Trophoblast cell (in vitro differentiated cells and primary cell): ENCODE measurements at regions not wholly inside any gene's neighbourhood (a gene's known extent, or its start where the extent isn't known, plus 50 kb on each side); places are given as distances from the start of the nearest gene placed in this dataset.
"Not testable (repeated sequence)": the region's sequence is repeated elsewhere in the genome, so short reads cannot be mapped to it uniquely, and the experiment has no call there.

Source experiments
- DNase-seq, 2 donors: peaks; one replicate each; pipeline ENCODE4 v3.0.0-alpha.2; 2016
- H2AFZ ChIP-seq: 2 replicates; pipeline ENCODE4 v1.6.1; 2013; ENCODE audit warnings: low read length, moderate library complexity, mild to moderate bottlenecking; ENCODE audit not compliant: insufficient read depth, poor library complexity
- H2AK5ac ChIP-seq: 2 replicates; pipeline ENCODE4 v1.6.1; 2013; ENCODE audit warnings: mild to moderate bottlenecking, low read length
- H2BK120ac ChIP-seq: 2 replicates; pipeline ENCODE4 v1.6.1; 2013; ENCODE audit warnings: low read length, mild to moderate bottlenecking, moderate library complexity; ENCODE audit not compliant: insufficient read depth, poor library complexity
- H2BK12ac ChIP-seq: 2 replicates; pipeline ENCODE4 v1.6.1; 2013; ENCODE audit warnings: mild to moderate bottlenecking, low read length, moderate library complexity
- H2BK5ac ChIP-seq: 2 replicates; pipeline ENCODE4 v1.6.1; 2013; ENCODE audit warnings: low read length, low read depth, moderate library complexity, mild to moderate bottlenecking; ENCODE audit not compliant: poor library complexity
- H3K14ac ChIP-seq: 2 replicates; pipeline ENCODE4 v1.6.1; 2013; ENCODE audit warnings: mild to moderate bottlenecking, low read length
- H3K18ac ChIP-seq: 2 replicates; pipeline ENCODE4 v1.6.1; 2013; ENCODE audit warnings: mild to moderate bottlenecking, low read length
- H3K23ac ChIP-seq: 2 replicates; pipeline ENCODE4 v1.6.1; 2013; ENCODE audit warnings: low read length
- H3K27ac ChIP-seq: 2 replicates; pipeline ENCODE4 v1.5.1; 2013; ENCODE audit warnings: low read depth, mild to moderate bottlenecking, inconsistent platforms, low read length, moderate library complexity
- H3K27me3 ChIP-seq: 2 replicates; pipeline ENCODE4 v1.6.1; 2013; ENCODE audit warnings: inconsistent platforms, mild to moderate bottlenecking, low read length, moderate library complexity; ENCODE audit not compliant: insufficient read depth
- H3K36me3 ChIP-seq, 2 experiments: 1 replicate in 1 of 2; 2 replicates in 1 of 2; pipeline ENCODE4 v1.6.1; 2013; ENCODE audit warnings: low read length in 2 of 2, mild to moderate bottlenecking in 2 of 2, moderate library complexity in 1 of 2; ENCODE audit not compliant: insufficient read depth in 2 of 2, control insufficient read depth in 1 of 2
- H3K4ac ChIP-seq: 2 replicates; pipeline ENCODE4 v1.6.1; 2013; ENCODE audit warnings: low read depth, mild to moderate bottlenecking, low read length, moderate library complexity
- H3K4me1 ChIP-seq, 2 experiments: 1 replicate in 1 of 2; 2 replicates in 1 of 2; pipeline ENCODE4 v1.6.1; 2013; ENCODE audit warnings: low read length in 2 of 2, mild to moderate bottlenecking in 2 of 2, moderate library complexity in 1 of 2; ENCODE audit not compliant: insufficient read depth in 2 of 2, control insufficient read depth in 1 of 2
- H3K4me2 ChIP-seq: 2 replicates; pipeline ENCODE4 v1.6.1; 2013; ENCODE audit warnings: inconsistent platforms, mild to moderate bottlenecking, low read length, moderate library complexity
- H3K4me3 ChIP-seq: 2 replicates; pipeline ENCODE4 v1.5.1; 2013; ENCODE audit warnings: mild to moderate bottlenecking, low read depth, low read length, inconsistent platforms
- H3K79me1 ChIP-seq: one replicate; pipeline ENCODE4 v1.6.1; 2013; ENCODE audit warnings: low read length
- H3K79me2 ChIP-seq: 2 replicates; pipeline ENCODE4 v1.6.1; 2013; ENCODE audit warnings: low read length, mild to moderate bottlenecking; ENCODE audit not compliant: control insufficient read depth, insufficient read depth, poor library complexity
- H3K9ac ChIP-seq: 2 replicates; pipeline ENCODE4 v1.6.1; 2013; ENCODE audit warnings: mild to moderate bottlenecking, low read length
- H3K9me3 ChIP-seq: 2 replicates; pipeline ENCODE4 v1.6.1; 2013; ENCODE audit warnings: low read depth, mild to moderate bottlenecking, control low read depth, inconsistent platforms, low read length; ENCODE audit not compliant: insufficient read depth
- H4K12ac ChIP-seq: 2 replicates; pipeline ENCODE4 v1.6.1; 2013; ENCODE audit warnings: low read depth, mild to moderate bottlenecking, low read length, moderate library complexity
- H4K8ac ChIP-seq: 2 replicates; pipeline ENCODE4 v1.6.1; 2013; ENCODE audit warnings: low read depth, mild to moderate bottlenecking, low read length, moderate library complexity
- H4K91ac ChIP-seq: one replicate; pipeline ENCODE4 v1.6.1; 2013; ENCODE audit warnings: low read depth, mild to moderate bottlenecking, low read length, moderate library complexity
- WGBS: extraction: QIAGEN DNeasy Blood & Tissue Kit; methylation state at CpG from one replicate; pipeline ENCODE4 v1.1.7; 2013; ENCODE audit warnings: missing lambda C conversion rate; ENCODE audit not compliant: insufficient read length, insufficient coverage; ENCODE audit errors: extremely low coverage; 5-methylcytosine and 5-hydroxymethylcytosine counted together

DNA sequence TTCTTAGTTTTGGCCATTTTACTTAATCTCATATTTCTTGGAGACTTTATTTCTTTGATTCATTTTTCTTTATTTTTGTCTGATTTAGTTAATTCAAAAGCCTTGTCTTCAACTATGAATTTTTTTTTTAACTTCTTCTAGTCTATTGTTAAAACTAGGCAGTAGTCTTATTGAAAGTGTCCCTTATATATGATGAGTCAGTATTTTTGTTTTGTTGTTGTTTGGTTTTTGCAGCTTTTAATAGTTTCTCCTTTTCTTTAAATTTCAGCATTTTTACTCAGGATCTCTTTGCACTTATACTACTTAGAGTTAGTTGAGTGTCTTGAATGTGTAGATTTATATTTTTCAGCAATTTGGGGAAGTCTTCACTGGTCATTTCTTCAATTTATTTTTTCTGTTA is 758.5 kb upstream of the CDH8 start:
- DNase-seq, result no peak
- no peak overlapping the region for H2BK120ac ChIP-seq
- no peaks in the 10 kb centered on the region for H3K27me3 ChIP-seq
- no peaks in the 10 kb centered on the region for H3K79me1 ChIP-seq
- H3K14ac ChIP-seq, result no peak overlapping the region
- no peak overlapping the region for H2BK12ac ChIP-seq
- no peak overlapping the region for H2AFZ ChIP-seq
- no peak overlapping the region for H3K18ac ChIP-seq
- no peak overlapping the region for H4K91ac ChIP-seq
- H3K4ac ChIP-seq, result no peak overlapping the region
- H3K9me3 ChIP-seq, result no peaks in the 10 kb centered on the region
- no peak overlapping the region for H3K4me3 ChIP-seq
- no peak overlapping the region for H3K4me2 ChIP-seq
- H3K4me1 ChIP-seq, result no peaks in the 10 kb centered on the region
- H3K36me3 ChIP-seq, result no peaks in the 10 kb centered on the region
- H2BK5ac ChIP-seq, result no peak overlapping the region
- no peak overlapping the region for H4K8ac ChIP-seq
- H3K23ac ChIP-seq, result no peak overlapping the region
- no peak overlapping the region for H2AK5ac ChIP-seq
- H4K12ac ChIP-seq, result no peak overlapping the region
- H3K27ac ChIP-seq, result no peak overlapping the region
- no peaks in the 10 kb centered on the region for H3K79me2 ChIP-seq
- no peak overlapping the region for H3K9ac ChIP-seq

DNA sequence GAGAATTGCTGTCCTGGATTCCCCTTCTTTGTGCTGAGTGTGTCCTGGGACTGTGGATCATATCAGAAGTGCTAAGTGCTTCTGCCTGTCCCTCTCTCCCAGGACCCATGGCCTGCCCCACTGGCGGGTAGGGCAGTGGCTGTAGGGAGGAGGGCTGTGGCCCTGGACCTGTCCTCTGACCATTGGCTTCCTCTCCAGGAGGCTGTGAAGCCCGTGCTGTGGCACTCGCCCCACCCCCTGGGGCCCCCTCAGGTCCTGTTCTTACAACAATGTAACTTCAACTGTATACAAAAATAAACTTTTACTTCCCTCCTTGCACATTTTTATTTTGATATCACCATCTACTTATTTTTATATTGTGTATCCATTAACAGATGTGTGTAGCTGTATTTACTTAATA is 743.8 kb upstream of the CDH8 start:
- H2BK12ac ChIP-seq, H3K9me3 ChIP-seq, H4K8ac ChIP-seq, H2BK5ac ChIP-seq, H3K27ac ChIP-seq, H3K36me3 ChIP-seq, H4K91ac ChIP-seq, H3K79me2 ChIP-seq, H2AFZ ChIP-seq, H3K18ac ChIP-seq, H2AK5ac ChIP-seq, H3K14ac ChIP-seq, H3K9ac ChIP-seq, H3K4me1 ChIP-seq, H2BK120ac ChIP-seq, H4K12ac ChIP-seq, H3K79me1 ChIP-seq, H3K27me3 ChIP-seq, H3K4me3 ChIP-seq, DNase-seq, H3K4ac ChIP-seq, H3K4me2 ChIP-seq, H3K23ac ChIP-seq: not testable (repeated sequence)
- no CpG with 5 or more reads among the region's 3 CpGs for WGBS

DNA sequence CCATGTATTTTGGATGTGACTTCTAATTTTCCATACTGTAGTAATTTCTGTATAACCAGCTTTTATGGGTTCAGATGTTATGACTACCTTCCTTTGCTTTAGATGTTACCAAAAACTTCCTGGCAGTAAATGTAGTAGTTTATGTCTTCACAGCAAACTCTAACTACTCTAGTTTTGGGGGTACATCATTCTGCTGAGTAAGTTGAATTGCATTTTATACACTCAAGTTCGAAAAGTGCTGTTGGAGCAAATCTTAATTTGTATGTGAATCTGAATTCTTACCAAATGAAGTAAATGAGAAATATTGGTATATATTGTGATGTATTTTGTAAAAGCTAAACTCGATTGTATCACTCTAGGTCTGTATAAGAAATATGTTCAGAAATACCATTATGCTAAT is 728.3 kb upstream of the CDH8 start:
- Histone ChIP-seq H3K4me2 (no peak overlapping the region), H3K4ac (no peak overlapping the region), H3K36me3 (no peaks in the 10 kb centered on the region), H3K4me3 (no peak overlapping the region), H3K14ac (no peak overlapping the region), H2BK120ac (no peak overlapping the region), H3K9me3 (no peaks in the 10 kb centered on the region), H3K4me1 (no peaks in the 10 kb centered on the region), H2AK5ac (no peak overlapping the region), H4K8ac (no peak overlapping the region), H3K27ac (no peak overlapping the region), H2AFZ (no peak overlapping the region), H3K79me1 (no peaks in the 10 kb centered on the region), H3K27me3 (no peaks in the 10 kb centered on the region), H4K91ac (no peak overlapping the region), H2BK5ac (no peak overlapping the region), H3K9ac (no peak overlapping the region), H3K79me2 (no peaks in the 10 kb centered on the region), H4K12ac (no peak overlapping the region), H3K23ac (no peak overlapping the region), H2BK12ac (no peak overlapping the region), H3K18ac (no peak overlapping the region)
- DNase-seq, result no peak
- WGBS, result no CpG with 5 or more reads among the region's 2 CpGs

DNA sequence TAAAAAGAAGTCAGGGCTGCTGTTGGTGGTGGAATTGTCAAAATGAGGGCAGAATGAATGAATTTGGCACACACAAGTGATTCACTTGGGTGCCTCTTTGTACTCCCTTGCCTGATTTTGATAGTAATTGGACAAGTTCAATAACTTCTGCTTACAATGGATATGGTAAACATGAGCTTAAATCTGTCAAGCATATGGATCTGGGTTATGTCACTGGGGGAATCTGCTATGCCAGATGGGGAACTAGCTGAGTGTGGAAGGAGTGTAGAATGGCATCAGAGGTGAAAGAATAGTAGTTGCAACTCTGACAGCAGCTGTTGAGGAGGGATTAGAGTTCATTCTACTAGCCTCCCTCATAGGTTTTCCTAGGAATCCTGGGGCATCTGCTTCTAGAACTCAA is 724.2 kb upstream of the CDH8 start:
- H3K36me3 ChIP-seq, result no peaks in the 10 kb centered on the region
- H3K4me3 ChIP-seq, result no peak overlapping the region
- no peaks in the 10 kb centered on the region for H3K4me1 ChIP-seq
- no peak for DNase-seq
- H4K8ac ChIP-seq, result no peak overlapping the region
- H2BK12ac ChIP-seq, result no peak overlapping the region
- H3K4me2 ChIP-seq, result no peak overlapping the region
- no peak overlapping the region for H3K14ac ChIP-seq
- no peak overlapping the region for H3K23ac ChIP-seq
- H2BK5ac ChIP-seq, result no peak overlapping the region
- H2BK120ac ChIP-seq, result no peak overlapping the region
- no peaks in the 10 kb centered on the region for H3K79me1 ChIP-seq
- no peak overlapping the region for H3K27ac ChIP-seq
- no peak overlapping the region for H3K9ac ChIP-seq
- H3K9me3 ChIP-seq, result no peaks in the 10 kb centered on the region
- H2AK5ac ChIP-seq, result no peak overlapping the region
- no peak overlapping the region for H2AFZ ChIP-seq
- H3K79me2 ChIP-seq, result no peaks in the 10 kb centered on the region
- no peak overlapping the region for H3K4ac ChIP-seq
- H4K91ac ChIP-seq, result no peak overlapping the region
- no peak overlapping the region for H3K18ac ChIP-seq
- no peaks in the 10 kb centered on the region for H3K27me3 ChIP-seq
- no peak overlapping the region for H4K12ac ChIP-seq

DNA sequence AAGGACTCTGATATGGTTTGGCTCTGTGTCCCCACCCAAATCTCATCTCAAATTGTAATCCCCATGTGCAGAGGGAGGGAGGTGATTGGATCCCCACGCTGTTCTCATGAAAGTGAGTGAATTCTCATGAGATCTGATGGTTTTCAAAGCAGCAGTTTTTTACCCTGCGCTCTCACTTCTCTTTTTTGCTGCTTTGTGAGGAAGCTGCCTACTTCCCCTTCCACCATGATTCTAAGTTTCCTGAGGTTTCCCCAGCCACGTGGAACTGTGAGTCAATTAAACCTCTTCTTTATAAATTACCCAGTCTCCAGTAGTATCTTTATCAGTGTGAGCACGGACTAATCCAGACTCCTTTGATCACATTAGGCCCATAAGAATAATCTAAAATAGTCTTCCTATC is 719.7 kb upstream of the CDH8 start:
- Histone ChIP-seq H2AFZ (no peak overlapping the region), H3K4me3 (no peak overlapping the region), H3K14ac (no peak overlapping the region), H3K23ac (no peak overlapping the region), H3K27ac (no peak overlapping the region), H3K79me2 (no peaks in the 10 kb centered on the region), H2BK5ac (no peak overlapping the region), H4K8ac (no peak overlapping the region), H4K12ac (no peak overlapping the region), H3K18ac (no peak overlapping the region), H3K9ac (no peak overlapping the region), H4K91ac (no peak overlapping the region), H2BK120ac (no peak overlapping the region), H3K4me1 (no peaks in the 10 kb centered on the region), H3K27me3 (no peaks in the 10 kb centered on the region), H2AK5ac (no peak overlapping the region), H3K79me1 (no peaks in the 10 kb centered on the region), H3K9me3 (no peaks in the 10 kb centered on the region), H3K36me3 (no peaks in the 10 kb centered on the region), H2BK12ac (no peak overlapping the region), H3K4ac (no peak overlapping the region), H3K4me2 (no peak overlapping the region)
- WGBS, result no CpG with 5 or more reads among the region's 4 CpGs
- DNase-seq, result no peak
